T-helper 17 cell (primary cell): ENCODE measurements at regions not wholly inside any gene's neighbourhood (a gene's known extent, or its start where the extent isn't known, plus 50 kb on each side); places are given as distances from the start of the nearest gene placed in this dataset.

Experiments
- ATAC-seq: fragments of 150-1000 bp; cut with Tn5 transposase; 2 replicates; pipeline ENCODE4 v1.10.0; 2021; ENCODE audit warnings: mild to moderate bottlenecking, moderate library complexity
- DNase-seq, 3 donors: peaks; one replicate each; pipeline versions ENCODE4 v3.0.0 to v3.0.0-alpha.2; 2020 to 2021
- H3K9me3 ChIP-seq: one replicate; pipeline ENCODE4 v1.7.0; 2013; ENCODE audit warnings: low read length, mild to moderate bottlenecking; ENCODE audit not compliant: control insufficient read depth, poor library complexity, severe bottlenecking
- H3K27ac Mint-ChIP-seq: one replicate; pipeline ENCODE4 v1.8.0; 2022; ENCODE audit warnings: mild to moderate bottlenecking, moderate library complexity, mixed read lengths
- H3K27me3 Mint-ChIP-seq: one replicate; pipeline ENCODE4 v1.8.0; 2022; ENCODE audit warnings: mixed read lengths
- H3K36me3 Mint-ChIP-seq: one replicate; pipeline ENCODE4 v1.8.0; 2022; ENCODE audit warnings: low read depth, mixed read lengths
- H3K4me1 Mint-ChIP-seq: one replicate; pipeline ENCODE4 v1.8.0; 2022; ENCODE audit warnings: mild to moderate bottlenecking, mixed read lengths
- H3K4me3 Mint-ChIP-seq: one replicate; pipeline ENCODE4 v1.8.0; 2022; ENCODE audit warnings: mild to moderate bottlenecking, moderate library complexity, mixed read lengths

GRCh38 chr9:7892975-7893374, 93.4 kb upstream of the DMAC1 start:
- Mint-ChIP-seq H3K27ac (no peak overlapping the region), H3K36me3 (no peaks in the 10 kb centered on the region), H3K4me3 (no peak overlapping the region), H3K4me1 (no peaks in the 10 kb centered on the region), H3K27me3 (no peaks in the 10 kb centered on the region)
- H3K9me3 ChIP-seq = no peaks in the 10 kb centered on the region
- no peak for ATAC-seq
- no peak for DNase-seq

GRCh38 chr9:7879551-7880245, 80.1 kb upstream of the DMAC1 start:
- Mint-ChIP-seq H3K4me1 (no peaks in the 10 kb centered on the region), H3K36me3 (no peaks in the 10 kb centered on the region), H3K27me3 (no peaks in the 10 kb centered on the region), H3K27ac (no peak overlapping the region), H3K4me3 (no peak overlapping the region)
- ATAC-seq (peak; percentile 51), DNase-seq (no peak)
- H3K9me3 ChIP-seq = no peaks in the 10 kb centered on the region

GRCh38 chr9:7871977-7872730, 72.6 kb upstream of the DMAC1 start:
- Mint-ChIP-seq H3K36me3 (no peaks in the 10 kb centered on the region), H3K4me3 (no peak overlapping the region), H3K27ac (no peak overlapping the region), H3K27me3 (no peaks in the 10 kb centered on the region), H3K4me1 (peaks cover 6% of the 10 kb centered on the region)
- no peak for DNase-seq
- H3K9me3 ChIP-seq = no peaks in the 10 kb centered on the region
- ATAC-seq = no peak

- H3K9me3 ChIP-seq = no peaks in the 10 kb centered on the region
- H3K4me1 Mint-ChIP-seq = peaks cover 6% of the 10 kb centered on the region
- no peak for ATAC-seq
- peaks cover 2% of the 10 kb centered on the region for H3K36me3 Mint-ChIP-seq
- no peaks in the 10 kb centered on the region for H3K27me3 Mint-ChIP-seq
- no peak overlapping the region for H3K4me3 Mint-ChIP-seq
- no peak for DNase-seq
- no peak overlapping the region for H3K27ac Mint-ChIP-seq
Observed at GRCh38 chr9:7869340-7869739, 69.8 kb upstream of the DMAC1 start.

- H3K36me3 Mint-ChIP-seq = peaks cover 2% of the 10 kb centered on the region
- H3K4me3 Mint-ChIP-seq = no peak overlapping the region
- no peaks in the 10 kb centered on the region for H3K9me3 ChIP-seq
- DNase-seq = no peak
- no peak for ATAC-seq
- H3K27ac Mint-ChIP-seq = no peak overlapping the region
- no peaks in the 10 kb centered on the region for H3K4me1 Mint-ChIP-seq
- no peaks in the 10 kb centered on the region for H3K27me3 Mint-ChIP-seq
Observed at GRCh38 chr9:7862170-7862569, 62.6 kb upstream of the DMAC1 start.

- DNase-seq = no peak
- Mint-ChIP-seq H3K27ac (no peak overlapping the region), H3K4me1 (no peaks in the 10 kb centered on the region), H3K27me3 (no peaks in the 10 kb centered on the region), H3K4me3 (no peak overlapping the region), H3K36me3 (peaks cover 2% of the 10 kb centered on the region)
- no peaks in the 10 kb centered on the region for H3K9me3 ChIP-seq
- ATAC-seq = no peak
Observed at GRCh38 chr9:7861086-7861485, 61.5 kb upstream of the DMAC1 start.

GRCh38 chr9:7860335-7860709, 60.7 kb upstream of the DMAC1 start:
- H3K4me1 Mint-ChIP-seq = no peaks in the 10 kb centered on the region
- no peak overlapping the region for H3K4me3 Mint-ChIP-seq
- DNase-seq (no peak), ATAC-seq (no peak)
- no peak overlapping the region for H3K27ac Mint-ChIP-seq
- no peaks in the 10 kb centered on the region for H3K27me3 Mint-ChIP-seq
- peaks cover 2% of the 10 kb centered on the region for H3K36me3 Mint-ChIP-seq
- no peaks in the 10 kb centered on the region for H3K9me3 ChIP-seq

GRCh38 chr9:7859701-7860334, 60.2 kb upstream of the DMAC1 start:
- Mint-ChIP-seq H3K4me1 (no peaks in the 10 kb centered on the region), H3K36me3 (no peaks in the 10 kb centered on the region)

GRCh38 chr9:7858166-7858565, 58.6 kb upstream of the DMAC1 start:
- no peaks in the 10 kb centered on the region for H3K36me3 Mint-ChIP-seq
- H3K27me3 Mint-ChIP-seq = no peaks in the 10 kb centered on the region
- no peak overlapping the region for H3K4me3 Mint-ChIP-seq
- no peak overlapping the region for H3K27ac Mint-ChIP-seq
- DNase-seq = no peak
- peaks cover 2% of the 10 kb centered on the region for H3K4me1 Mint-ChIP-seq
- ATAC-seq = no peak
- H3K9me3 ChIP-seq = no peaks in the 10 kb centered on the region

More at GRCh38 chr9:7859701-7860334, 60.2 kb upstream of the DMAC1 start:
- Mint-ChIP-seq H3K27me3 (no peaks in the 10 kb centered on the region), H3K4me3 (no peak overlapping the region), H3K27ac (no peak overlapping the region)
- ATAC-seq (no peak), DNase-seq (no peak)
- H3K9me3 ChIP-seq = no peaks in the 10 kb centered on the region

- no peak overlapping the region for H3K4me3 Mint-ChIP-seq
- DNase-seq (no peak), ATAC-seq (no peak)
- H3K27ac Mint-ChIP-seq = no peak overlapping the region
- H3K9me3 ChIP-seq = no peaks in the 10 kb centered on the region
- no peaks in the 10 kb centered on the region for H3K27me3 Mint-ChIP-seq
- H3K4me1 Mint-ChIP-seq = peaks cover 2% of the 10 kb centered on the region
- H3K36me3 Mint-ChIP-seq = no peaks in the 10 kb centered on the region
Observed at GRCh38 chr9:7854763-7855162, 55.2 kb upstream of the DMAC1 start.
